Osteocyte (in vitro differentiated cells): ENCODE measurements at regions not wholly inside any gene's neighbourhood (a gene's known extent, or its start where the extent isn't known, plus 50 kb on each side); places are given as distances from the start of the nearest gene placed in this dataset.

ENCODE experiments used
- DNase-seq: peaks from one replicate; pipeline ENCODE4 v3.0.0; 2021; ENCODE audit warnings: mixed read lengths; ENCODE audit not compliant: unreplicated experiment; ENCODE audit errors: extremely low spot score
- H3K27ac Mint-ChIP-seq: one replicate; pipeline ENCODE4 v1.8.0; 2021; ENCODE audit warnings: mild to moderate bottlenecking, mixed read lengths; ENCODE audit not compliant: unreplicated experiment
- H3K27me3 Mint-ChIP-seq: one replicate; pipeline ENCODE4 v1.8.0; 2021; ENCODE audit warnings: mixed read lengths; ENCODE audit not compliant: unreplicated experiment
- H3K36me3 Mint-ChIP-seq: one replicate; pipeline ENCODE4 v1.8.0; 2021; ENCODE audit warnings: mixed read lengths; ENCODE audit not compliant: unreplicated experiment
- H3K4me1 Mint-ChIP-seq: one replicate; pipeline ENCODE4 v1.8.0; 2021; ENCODE audit warnings: mixed read lengths; ENCODE audit not compliant: unreplicated experiment
- H3K4me3 Mint-ChIP-seq: one replicate; pipeline ENCODE4 v1.8.0; 2021; ENCODE audit warnings: mild to moderate bottlenecking, moderate library complexity, mixed read lengths; ENCODE audit not compliant: unreplicated experiment
- H3K9me3 Mint-ChIP-seq: one replicate; pipeline ENCODE4 v1.8.0; 2021; ENCODE audit warnings: mixed read lengths; ENCODE audit not compliant: unreplicated experiment
- CTCF ChIP-seq: fragments of 200-600 bp; sonication (generic); IDR thresholded peaks from 2 replicates; pipeline ENCODE4 v1.5.0; 2021; ENCODE audit warnings: antibody characterized with exemption, mild to moderate bottlenecking, moderate library complexity

DNA sequence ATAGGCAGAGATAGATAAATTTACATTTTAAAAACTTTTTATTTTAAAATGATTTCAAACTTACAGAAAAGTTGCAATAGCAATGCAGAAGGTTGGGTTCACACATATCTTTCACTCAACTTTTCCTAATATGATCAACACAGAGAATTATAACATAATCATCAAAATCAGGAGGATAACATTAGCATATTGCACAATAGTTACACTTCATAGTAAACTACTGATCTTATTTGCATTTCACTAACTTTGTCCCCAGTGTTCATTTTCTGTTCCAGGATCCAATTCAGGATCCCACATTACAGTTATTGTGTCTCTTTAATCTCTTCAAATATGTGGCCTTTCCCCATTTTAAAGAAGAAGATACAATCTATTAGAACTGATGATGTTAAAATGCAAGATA, 115.4 kb upstream of the ETV6 start:
- TF ChIP-seq CTCF: no peak
- Mint-ChIP-seq H3K27ac (no peak overlapping the region), H3K4me1 (no peaks in the 10 kb centered on the region), H3K4me3 (no peak overlapping the region), H3K36me3 (no peaks in the 10 kb centered on the region), H3K9me3 (no peaks in the 10 kb centered on the region), H3K27me3 (peaks cover 72% of the 10 kb centered on the region)
- no peak for DNase-seq

GRCh38 chr12:11535127-11535526, 114.3 kb upstream of the ETV6 start:
- Mint-ChIP-seq H3K36me3 (no peaks in the 10 kb centered on the region), H3K27ac (no peak overlapping the region), H3K4me3 (no peak overlapping the region), H3K27me3 (peaks cover 64% of the 10 kb centered on the region), H3K4me1 (no peaks in the 10 kb centered on the region), H3K9me3 (no peaks in the 10 kb centered on the region)
- no peak for TF ChIP-seq CTCF
- no peak for DNase-seq

GRCh38 chr12:11539156-11539555, 110.3 kb upstream of the ETV6 start:
- Mint-ChIP-seq H3K27me3 (peaks cover 45% of the 10 kb centered on the region), H3K36me3 (no peaks in the 10 kb centered on the region), H3K9me3 (no peaks in the 10 kb centered on the region), H3K4me1 (no peaks in the 10 kb centered on the region), H3K27ac (no peak overlapping the region), H3K4me3 (no peak overlapping the region)
- DNase-seq: no peak
- no peak for TF ChIP-seq CTCF

- no peak for TF ChIP-seq CTCF
- Mint-ChIP-seq H3K9me3 (no peaks in the 10 kb centered on the region), H3K27me3 (peaks cover 36% of the 10 kb centered on the region), H3K36me3 (no peaks in the 10 kb centered on the region), H3K4me1 (no peaks in the 10 kb centered on the region), H3K27ac (no peak overlapping the region), H3K4me3 (no peak overlapping the region)
- no peak for DNase-seq
These were observed 109.3 kb upstream of the ETV6 start for GRCh38 chr12:11540156-11540555.

- no peak for TF ChIP-seq CTCF
- Mint-ChIP-seq H3K9me3 (no peaks in the 10 kb centered on the region), H3K27me3 (peaks cover 30% of the 10 kb centered on the region), H3K4me1 (no peaks in the 10 kb centered on the region), H3K36me3 (no peaks in the 10 kb centered on the region), H3K27ac (no peak overlapping the region), H3K4me3 (no peak overlapping the region)
- DNase-seq: no peak
These were observed 108.7 kb upstream of the ETV6 start for GRCh38 chr12:11540615-11541310.
